Activated CD4-positive, alpha-beta memory T cell treated with anti-CD3 and anti-CD28 coated beads for 36 hours (primary cell): ENCODE measurements at regions not wholly inside any gene's neighbourhood (a gene's known extent, or its start where the extent isn't known, plus 50 kb on each side); places are given as distances from the start of the nearest gene placed in this dataset.

ENCODE experiments used
- CTCF ChIA-PET: fragments of 350-600 bp; sonication (Branson Sonifier 250); formaldehyde crosslinking; loops from one replicate; lab custom pipeline; 2021; ENCODE audit warnings: antibody characterized with exemption, inconsistent platforms; lab: Charles Lee
- POLR2A ChIA-PET: fragments of 350-600 bp; sonication (Branson Sonifier 250); formaldehyde crosslinking; loops from one replicate; lab custom pipeline; 2021; ENCODE audit warnings: antibody characterized with exemption; lab: Charles Lee
- DNase-seq: peaks from one replicate; pipeline ENCODE4 v3.0.0-alpha.2; 2020
- H3K27ac Mint-ChIP-seq: one replicate; pipeline ENCODE4 v1.8.0; 2021; ENCODE audit warnings: mixed read lengths
- H3K27me3 Mint-ChIP-seq: one replicate; pipeline ENCODE4 v1.8.0; 2021; ENCODE audit warnings: mixed read lengths
- H3K36me3 Mint-ChIP-seq: one replicate; pipeline ENCODE4 v1.8.0; 2021; ENCODE audit warnings: mixed read lengths
- H3K4me1 Mint-ChIP-seq: one replicate; pipeline ENCODE4 v1.8.0; 2021; ENCODE audit warnings: low read depth, mixed read lengths
- H3K4me3 Mint-ChIP-seq: one replicate; pipeline ENCODE4 v1.8.0; 2021; ENCODE audit warnings: mild to moderate bottlenecking, mixed read lengths
- H3K9me3 Mint-ChIP-seq: one replicate; pipeline ENCODE4 v1.8.0; 2021; ENCODE audit warnings: mixed read lengths
- intact Hi-C: fragments of 100-400 bp; cut with micrococcal nuclease; formaldehyde crosslinking; loops from one replicate; pipeline ENCODE4 v1.15.1; 2023

DNA sequence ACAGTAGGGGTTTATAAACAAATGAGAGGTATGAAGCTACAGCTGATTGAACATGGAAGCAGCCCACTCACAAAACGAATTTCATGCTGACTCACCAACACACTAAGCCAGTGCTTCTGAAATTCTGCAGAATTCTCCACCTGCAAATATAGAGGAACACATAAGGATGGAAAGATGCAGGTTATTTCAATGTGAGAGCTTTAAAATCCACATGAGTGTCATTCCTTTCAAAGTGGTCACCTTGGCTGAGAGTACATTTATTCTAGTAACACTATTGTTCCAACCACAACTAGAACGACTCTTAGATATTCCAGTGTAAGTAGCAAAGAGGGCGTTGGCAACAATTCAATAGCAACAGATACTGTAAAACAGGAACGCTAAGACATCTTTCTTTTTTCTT is 189.9 kb upstream of the TSC22D2 start:
- Mint-ChIP-seq H3K4me1 (peaks cover 2% of the 10 kb centered on the region), H3K9me3 (no peaks in the 10 kb centered on the region), H3K27me3 (peaks cover 35% of the 10 kb centered on the region), H3K36me3 (no peaks in the 10 kb centered on the region), H3K4me3 (no peak overlapping the region), H3K27ac (no peak overlapping the region)
- ChIA-PET CTCF (interaction anchor here (0.9 to 3.5 kb wide), 5 partner anchors 241 to 282 kb away, joined by 3 to 13 read pairs (median 3); no protein-coding TSS in a partner anchor), POLR2A (no interaction called here)
- intact Hi-C loops, result no loop called here
- DNase-seq, result no peak

GRCh38 chr3:150217691-150218090 is 190.4 kb upstream of the TSC22D2 start:
- peaks cover 33% of the 10 kb centered on the region for H3K27me3 Mint-ChIP-seq
- H3K36me3 Mint-ChIP-seq, result no peaks in the 10 kb centered on the region
- POLR2A ChIA-PET, result no interaction called here
- H3K27ac Mint-ChIP-seq, result no peak overlapping the region
- H3K4me1 Mint-ChIP-seq, result peaks cover 2% of the 10 kb centered on the region
- intact Hi-C loops, result no loop called here
- H3K4me3 Mint-ChIP-seq, result no peak overlapping the region
- no peak for DNase-seq
- no peaks in the 10 kb centered on the region for H3K9me3 Mint-ChIP-seq
- CTCF ChIA-PET, result interaction anchor here (1.4 to 3.5 kb wide), 2 partner anchors 250 to 280 kb away, joined by 6 to 13 read pairs; no protein-coding TSS in a partner anchor

- no peaks in the 10 kb centered on the region for H3K36me3 Mint-ChIP-seq
- peaks cover 29% of the 10 kb centered on the region for H3K27me3 Mint-ChIP-seq
- intact Hi-C loops, result no loop called here
- no peak overlapping the region for H3K4me3 Mint-ChIP-seq
- POLR2A ChIA-PET, result no interaction called here
- DNase-seq, result no peak
- CTCF ChIA-PET, result interaction anchor here (1.4 to 3.5 kb wide), 2 partner anchors 249 to 279 kb away, joined by 6 to 13 read pairs; no protein-coding TSS in a partner anchor
- H3K27ac Mint-ChIP-seq, result no peak overlapping the region
- H3K4me1 Mint-ChIP-seq, result peaks cover 2% of the 10 kb centered on the region
- H3K9me3 Mint-ChIP-seq, result no peaks in the 10 kb centered on the region
These were observed 191.1 kb upstream of the TSC22D2 start for GRCh38 chr3:150216866-150217600.

DNA sequence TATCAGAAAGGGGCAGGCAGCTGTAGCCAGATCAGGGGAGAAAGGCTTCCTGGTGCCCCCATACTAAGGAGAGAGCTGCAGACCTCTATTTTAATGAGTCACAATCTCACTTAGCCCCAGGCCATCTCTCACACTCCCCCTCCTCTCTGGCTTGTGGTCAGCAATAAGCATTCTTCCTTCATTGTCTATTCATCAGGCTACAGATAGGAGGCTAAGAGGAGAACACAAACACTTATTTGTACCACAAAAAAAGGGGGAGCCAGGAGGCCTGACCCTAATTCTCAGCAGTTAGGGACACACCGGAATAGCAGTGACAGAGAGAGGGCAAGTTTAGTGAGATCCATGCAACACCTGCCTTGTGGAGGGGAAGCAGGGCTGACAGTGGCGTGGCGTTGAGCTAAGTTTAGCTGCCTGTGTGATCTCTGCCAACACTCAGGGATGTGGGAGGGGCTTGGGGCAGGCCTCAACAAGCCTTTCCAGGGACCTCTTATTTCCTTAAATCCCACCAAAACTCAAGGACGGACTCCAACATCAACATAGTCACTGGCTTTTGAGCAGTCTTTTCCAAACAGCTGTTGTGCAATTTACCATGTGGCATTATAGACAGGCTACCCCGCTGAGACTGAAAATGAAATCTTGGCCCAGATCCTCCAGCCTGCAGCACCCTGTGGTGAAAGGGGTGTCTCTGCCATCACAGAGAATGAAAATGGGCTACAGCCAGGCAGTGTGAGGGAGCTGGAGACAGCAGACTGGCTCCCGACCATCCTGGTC is 191.9 kb upstream of the TSC22D2 start:
- Mint-ChIP-seq H3K36me3 (no peaks in the 10 kb centered on the region), H3K27me3 (peaks cover 23% of the 10 kb centered on the region), H3K4me1 (peaks cover 1% of the 10 kb centered on the region), H3K9me3 (no peaks in the 10 kb centered on the region), H3K27ac (no peak overlapping the region), H3K4me3 (no peak overlapping the region)
- ChIA-PET CTCF (interaction anchor here (0.7 to 3.5 kb wide), 2 partner anchors 249 to 280 kb away, joined by 3 to 13 read pairs; no protein-coding TSS in a partner anchor), POLR2A (no interaction called here)
- no peak for DNase-seq
- intact Hi-C loops, result no loop called here

DNA sequence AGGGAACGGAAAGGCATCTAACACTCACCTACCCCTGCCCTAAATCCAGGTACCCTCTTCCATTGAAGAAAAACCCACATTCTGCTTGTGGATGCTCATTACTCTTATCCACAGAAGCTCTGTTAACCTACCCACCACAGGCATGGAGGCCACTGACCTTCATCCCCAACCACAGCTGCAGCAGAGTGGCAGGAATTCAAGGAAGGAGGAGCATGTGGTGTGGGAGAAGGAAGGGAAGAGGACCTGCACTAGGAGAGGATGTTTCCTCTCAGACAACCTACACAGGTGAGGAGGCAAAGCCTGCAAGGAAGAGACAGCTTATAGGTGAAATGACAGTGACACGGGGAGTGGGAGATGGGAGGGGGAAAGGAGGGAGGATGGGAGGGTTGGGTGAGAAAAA is 192.5 kb upstream of the TSC22D2 start:
- peaks cover 20% of the 10 kb centered on the region for H3K27me3 Mint-ChIP-seq
- H3K4me3 Mint-ChIP-seq, result no peak overlapping the region
- CTCF ChIA-PET, result interaction anchor here (0.7 kb wide), 1 partner anchor 280 kb away, joined by 3 read pairs; no protein-coding TSS in a partner anchor
- H3K27ac Mint-ChIP-seq, result no peak overlapping the region
- DNase-seq, result no peak
- no peaks in the 10 kb centered on the region for H3K36me3 Mint-ChIP-seq
- no peaks in the 10 kb centered on the region for H3K4me1 Mint-ChIP-seq
- intact Hi-C loops, result no loop called here
- POLR2A ChIA-PET, result no interaction called here
- H3K9me3 Mint-ChIP-seq, result no peaks in the 10 kb centered on the region

DNA sequence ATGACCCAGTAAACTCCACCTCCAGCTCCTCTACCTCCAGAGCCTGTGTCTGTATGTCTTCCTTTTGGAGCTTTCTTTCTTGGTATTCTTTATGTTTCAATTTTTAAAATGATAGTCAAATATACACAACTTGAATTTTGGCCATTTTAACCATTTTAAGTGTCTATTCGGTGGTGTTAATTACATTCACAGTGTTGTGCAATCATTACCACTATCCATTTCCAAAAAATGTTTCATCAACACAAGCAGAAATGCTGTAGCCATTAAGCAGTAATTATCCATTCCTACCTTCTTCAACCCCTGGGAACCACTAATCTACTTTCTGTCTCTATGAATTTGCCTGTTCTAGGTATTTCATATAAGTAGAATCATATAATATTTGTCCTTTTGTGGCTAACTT is 194.5 kb upstream of the TSC22D2 start:
- no peaks in the 10 kb centered on the region for H3K9me3 Mint-ChIP-seq
- no peaks in the 10 kb centered on the region for H3K36me3 Mint-ChIP-seq
- ChIA-PET CTCF (interaction anchor here (0.6 kb wide), 2 partner anchors 16 to 248 kb away, joined by 3 to 6 read pairs; no protein-coding TSS in a partner anchor), POLR2A (no interaction called here)
- H3K4me3 Mint-ChIP-seq, result no peak overlapping the region
- H3K4me1 Mint-ChIP-seq, result no peaks in the 10 kb centered on the region
- DNase-seq, result no peak
- peaks cover 19% of the 10 kb centered on the region for H3K27me3 Mint-ChIP-seq
- no peak overlapping the region for H3K27ac Mint-ChIP-seq
- intact Hi-C loops, result no loop called here

DNA sequence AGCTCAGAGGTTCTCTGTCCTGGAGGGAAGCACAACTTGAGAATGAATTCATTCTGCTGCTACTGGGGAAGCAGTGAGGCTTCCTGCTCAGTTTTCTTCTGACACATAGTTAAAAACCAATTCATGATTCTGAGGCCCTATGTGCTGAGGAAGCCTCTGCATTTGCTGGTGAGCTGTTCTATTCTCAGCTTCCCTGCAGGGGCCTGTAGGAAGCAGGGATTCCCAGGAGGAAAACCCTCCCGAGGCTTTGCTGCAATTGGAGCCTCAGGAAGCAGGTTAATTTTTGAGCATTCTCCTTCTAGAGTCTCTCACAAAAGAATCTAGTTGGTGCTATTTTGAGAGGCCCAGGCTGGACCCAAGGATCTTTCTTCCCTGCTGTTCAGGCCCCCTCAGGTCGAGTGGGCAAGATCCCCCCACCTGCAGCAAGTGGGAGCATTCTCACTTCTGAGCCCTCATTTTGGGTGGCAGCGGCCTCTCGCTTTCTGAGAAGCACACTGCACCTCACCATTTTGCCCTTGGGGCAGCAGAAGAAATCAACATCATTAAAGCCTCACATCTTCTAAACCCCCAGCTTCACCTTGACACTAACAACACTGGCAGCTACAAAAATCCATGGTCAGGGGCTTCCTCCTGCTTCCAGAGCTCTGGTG is 197.5 kb upstream of the TSC22D2 start:
- H3K4me3 Mint-ChIP-seq, result no peak overlapping the region
- DNase-seq, result no peak
- no peaks in the 10 kb centered on the region for H3K36me3 Mint-ChIP-seq
- H3K27ac Mint-ChIP-seq, result no peak overlapping the region
- peaks cover 12% of the 10 kb centered on the region for H3K27me3 Mint-ChIP-seq
- CTCF ChIA-PET, result interaction anchor here (0.8 to 1.3 kb wide), 2 partner anchors 10 to 27 kb away, joined by 3 to 4 read pairs; no protein-coding TSS in a partner anchor
- POLR2A ChIA-PET, result no interaction called here
- H3K9me3 Mint-ChIP-seq, result no peaks in the 10 kb centered on the region
- no peaks in the 10 kb centered on the region for H3K4me1 Mint-ChIP-seq
- intact Hi-C loops, result no loop called here

GRCh38 chr3:150203273-150203672 is 204.8 kb upstream of the TSC22D2 start:
- H3K36me3 Mint-ChIP-seq, result no peaks in the 10 kb centered on the region

GRCh38 chr3:150202711-150203110 is 205.4 kb upstream of the TSC22D2 start:
- Mint-ChIP-seq H3K4me3 (no peak overlapping the region), H3K9me3 (no peaks in the 10 kb centered on the region), H3K27me3 (peaks cover 9% of the 10 kb centered on the region), H3K27ac (no peak overlapping the region), H3K4me1 (no peaks in the 10 kb centered on the region), H3K36me3 (no peaks in the 10 kb centered on the region)
- ChIA-PET POLR2A (no interaction called here), CTCF (no interaction called here)
- no peak for DNase-seq
- intact Hi-C loops, result no loop called here

More at GRCh38 chr3:150203273-150203672, 204.8 kb upstream of the TSC22D2 start:
- Mint-ChIP-seq H3K4me1 (no peaks in the 10 kb centered on the region), H3K27me3 (peaks cover 6% of the 10 kb centered on the region), H3K27ac (no peak overlapping the region), H3K9me3 (no peaks in the 10 kb centered on the region), H3K4me3 (no peak overlapping the region)
- intact Hi-C loops, result no loop called here
- ChIA-PET POLR2A (no interaction called here), CTCF (no interaction called here)
- DNase-seq, result no peak

- intact Hi-C loops, result no loop called here
- ChIA-PET POLR2A (no interaction called here), CTCF (no interaction called here)
- DNase-seq, result no peak
- Mint-ChIP-seq H3K9me3 (no peaks in the 10 kb centered on the region), H3K27me3 (peaks cover 14% of the 10 kb centered on the region), H3K27ac (no peak overlapping the region), H3K36me3 (no peaks in the 10 kb centered on the region), H3K4me1 (no peaks in the 10 kb centered on the region), H3K4me3 (no peak overlapping the region)
These were observed 213.1 kb upstream of the TSC22D2 start for GRCh38 chr3:150194957-150195356.

DNA sequence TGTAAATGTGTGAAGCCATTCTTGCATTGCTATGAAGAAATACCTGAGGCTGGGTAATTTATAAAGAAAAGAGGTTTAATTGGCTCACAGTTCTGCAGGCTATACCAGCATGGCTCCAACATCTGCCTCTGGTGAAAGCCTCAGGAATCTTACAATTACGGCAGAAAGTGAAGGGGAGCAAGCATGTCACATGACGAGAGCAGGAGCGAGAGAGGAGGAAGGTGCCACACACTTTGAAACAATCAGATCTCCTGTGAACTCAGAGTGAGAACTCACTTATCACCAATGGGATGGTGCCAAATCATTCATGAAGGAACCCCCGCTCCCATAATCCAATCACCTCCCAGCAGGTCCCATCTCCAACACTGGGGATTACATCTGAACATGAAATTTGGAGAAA is 213.6 kb upstream of the TSC22D2 start:
- Mint-ChIP-seq H3K9me3 (peaks cover 3% of the 10 kb centered on the region), H3K36me3 (no peaks in the 10 kb centered on the region), H3K27ac (no peak overlapping the region), H3K27me3 (peaks cover 14% of the 10 kb centered on the region), H3K4me3 (no peak overlapping the region), H3K4me1 (no peaks in the 10 kb centered on the region)
- POLR2A ChIA-PET, result no interaction called here
- intact Hi-C loops, result no loop called here
- CTCF ChIA-PET, result no interaction called here
- DNase-seq, result no peak
